Upper lobe of left lung (tissue), 6 donors: ENCODE measurements at regions not wholly inside any gene's neighbourhood (a gene's known extent, or its start where the extent isn't known, plus 50 kb on each side); places are given as distances from the start of the nearest gene placed in this dataset.

ENCODE experiments used
- ATAC-seq, 2 donors: fragments of 200-7000 bp; cut with Tn5 transposase; one replicate each; pipeline ENCODE4 v1.9.1; 2022; ENCODE audit warnings: mild to moderate bottlenecking in 2 of 2, moderate library complexity in 2 of 2; ENCODE audit not compliant: low FRiP score in 2 of 2
- DNase-seq, 2 donors: peaks; one replicate each; pipeline ENCODE4 v3.0.0-alpha.2; 2019 to 2020
- H3K27ac ChIP-seq, 4 donors: fragments of 200-600 bp; sonication (generic); one replicate each; pipeline ENCODE4 v1.5.1; 2016 to 2019
- H3K27me3 ChIP-seq, 4 donors: fragments of 200-600 bp; sonication (generic); one replicate each; pipeline ENCODE4 v1.5.1; 2017 to 2019
- H3K36me3 ChIP-seq, 4 donors: fragments of 200-600 bp; sonication (generic); one replicate each; pipeline ENCODE4 v1.5.1; 2016 to 2019
- H3K4me1 ChIP-seq, 4 donors: fragments of 200-600 bp; sonication (generic); one replicate each; pipeline ENCODE4 v1.5.1; 2018 to 2019
- H3K4me3 ChIP-seq, 4 donors: fragments of 200-600 bp; sonication (generic); one replicate each; pipeline ENCODE4 v1.5.1; 2017 to 2019; ENCODE audit warnings: mild to moderate bottlenecking in 2 of 4, moderate library complexity in 1 of 4
- H3K9me3 ChIP-seq, 4 donors: fragments of 200-600 bp; sonication (generic); one replicate each; pipeline ENCODE4 v1.5.1; 2018 to 2019
- EP300 ChIP-seq, 4 donors: sonication (generic); formaldehyde crosslinking; IDR thresholded peaks; one replicate each; pipeline ENCODE4 v1.5.1; 2017; ENCODE audit warnings: antibody characterized with exemption in 4 of 4, control low read depth in 2 of 4
- POLR2A ChIP-seq, 4 donors: fragments of 450-650 bp; IDR thresholded peaks; one replicate each; pipeline ENCODE4 v1.5.1; 2016 to 2017; ENCODE audit warnings: antibody characterized with exemption in 4 of 4, mild to moderate bottlenecking in 2 of 4
- POLR2AphosphoS5 ChIP-seq, 2 donors: sonication (generic); formaldehyde crosslinking; IDR thresholded peaks; one replicate each; pipeline ENCODE4 v1.5.1; 2017; ENCODE audit warnings: antibody characterized with exemption in 2 of 2
- WGBS, 2 donors: methylation state at CpG; one replicate each; pipeline ENCODE4 v1.1.5; 2017 to 2018; 5-methylcytosine and 5-hydroxymethylcytosine counted together
- TF ChIP-seq, protein P1 (sequence below), 6 experiments: fragments of 450-650 bp in 4 of 6; fragments of 200-600 bp in 2 of 6; sonication (generic) in 2 of 6; IDR thresholded peaks; one replicate each; pipeline ENCODE4 v1.5.1; 2016 to 2019; ENCODE audit warnings: antibody characterized with exemption in 6 of 6
- donor health status: DM: no; HTN: no; CAD: no; lungs with moderate emphysema.
- donor health status: DM: no; HTN: yes; CAD: no; lungs with severe emphysema.

DNA sequence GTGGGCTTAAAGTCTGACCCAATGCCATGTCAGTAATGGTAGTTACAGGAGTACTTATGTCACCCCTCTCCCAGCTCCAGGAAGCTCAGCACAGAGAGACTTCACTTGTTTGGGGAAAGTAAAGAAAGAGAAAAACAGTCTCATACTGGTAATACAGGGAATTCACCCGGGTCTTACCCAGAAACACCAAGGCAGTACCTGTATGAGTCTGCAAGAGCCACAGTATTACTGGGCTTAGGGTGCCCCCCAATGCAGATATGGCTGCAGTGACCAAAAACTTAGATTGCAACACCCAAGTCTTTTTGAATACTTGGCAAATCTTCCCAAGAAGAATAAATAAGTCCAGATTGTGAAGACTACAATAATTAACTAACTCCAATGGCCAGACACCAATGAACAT, 622.1 kb downstream of the IGSF11 start:
- TF ChIP-seq, protein P1, sequence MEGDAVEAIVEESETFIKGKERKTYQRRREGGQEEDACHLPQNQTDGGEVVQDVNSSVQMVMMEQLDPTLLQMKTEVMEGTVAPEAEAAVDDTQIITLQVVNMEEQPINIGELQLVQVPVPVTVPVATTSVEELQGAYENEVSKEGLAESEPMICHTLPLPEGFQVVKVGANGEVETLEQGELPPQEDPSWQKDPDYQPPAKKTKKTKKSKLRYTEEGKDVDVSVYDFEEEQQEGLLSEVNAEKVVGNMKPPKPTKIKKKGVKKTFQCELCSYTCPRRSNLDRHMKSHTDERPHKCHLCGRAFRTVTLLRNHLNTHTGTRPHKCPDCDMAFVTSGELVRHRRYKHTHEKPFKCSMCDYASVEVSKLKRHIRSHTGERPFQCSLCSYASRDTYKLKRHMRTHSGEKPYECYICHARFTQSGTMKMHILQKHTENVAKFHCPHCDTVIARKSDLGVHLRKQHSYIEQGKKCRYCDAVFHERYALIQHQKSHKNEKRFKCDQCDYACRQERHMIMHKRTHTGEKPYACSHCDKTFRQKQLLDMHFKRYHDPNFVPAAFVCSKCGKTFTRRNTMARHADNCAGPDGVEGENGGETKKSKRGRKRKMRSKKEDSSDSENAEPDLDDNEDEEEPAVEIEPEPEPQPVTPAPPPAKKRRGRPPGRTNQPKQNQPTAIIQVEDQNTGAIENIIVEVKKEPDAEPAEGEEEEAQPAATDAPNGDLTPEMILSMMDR (IDR thresholded peaks at IDR 0.05): no peak
- TF ChIP-seq EP300 (IDR thresholded peaks at IDR 0.05) (no peak), POLR2A (IDR thresholded peaks at IDR 0.05) (no peak), POLR2AphosphoS5 (IDR thresholded peaks at IDR 0.05) (no peak)
- 88 to 93% methylated on average over 1 of the region's 1 CpG for WGBS, 2 donors

DNA sequence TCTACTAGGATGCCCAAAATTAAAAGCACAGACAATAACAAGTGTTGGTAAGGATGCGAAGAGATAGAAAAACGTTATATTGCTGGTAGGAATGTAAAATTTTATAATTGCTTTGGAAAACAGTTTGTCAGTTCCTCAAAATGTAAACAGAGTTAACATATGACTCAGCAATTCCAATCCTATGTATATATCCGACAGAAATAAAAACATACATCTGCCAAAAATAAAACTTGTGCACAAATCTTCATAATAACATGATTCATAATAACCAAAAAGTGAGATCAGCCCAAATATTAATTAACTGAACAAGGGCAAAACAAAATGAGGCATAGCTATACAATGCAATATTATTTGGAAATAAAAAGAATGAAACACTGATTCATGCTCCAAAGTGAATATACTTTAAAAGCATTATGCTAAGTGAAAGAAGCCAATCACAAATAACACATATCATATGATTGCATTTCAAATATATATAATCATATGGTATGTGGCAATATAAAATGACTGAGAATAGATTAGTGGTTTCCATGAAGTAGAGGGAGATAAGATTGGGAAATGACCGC, 609.3 kb downstream of the IGSF11 start:
- Histone ChIP-seq H3K27ac (no peak overlapping the region), H3K4me3 (no peak overlapping the region), H3K36me3 (no peaks in the 10 kb centered on the region), H3K4me1 (no peaks in the 10 kb centered on the region), H3K27me3 (no peaks in the 10 kb centered on the region), H3K9me3 (no peaks in the 10 kb centered on the region)
- WGBS, 2 donors: 39 to 61% methylated on average over 4 of the region's 4 CpGs
- ATAC-seq: no peak
- no peak for DNase-seq
- TF ChIP-seq EP300 (IDR thresholded peaks at IDR 0.05) (no peak), POLR2AphosphoS5 (IDR thresholded peaks at IDR 0.05) (no peak), POLR2A (IDR thresholded peaks at IDR 0.05) (no peak)
- TF ChIP-seq, protein P1 (IDR thresholded peaks at IDR 0.05): no peak

More for the DNA sequence above, 622.1 kb downstream of the IGSF11 start:
- DNase-seq: no peak
- Histone ChIP-seq H3K27me3 (no peaks in the 10 kb centered on the region), H3K27ac (no peak overlapping the region), H3K9me3 (no peaks in the 10 kb centered on the region), H3K4me3 (no peak overlapping the region), H3K36me3 (no peaks in the 10 kb centered on the region), H3K4me1 (no peaks in the 10 kb centered on the region)
- ATAC-seq: no peak

DNA sequence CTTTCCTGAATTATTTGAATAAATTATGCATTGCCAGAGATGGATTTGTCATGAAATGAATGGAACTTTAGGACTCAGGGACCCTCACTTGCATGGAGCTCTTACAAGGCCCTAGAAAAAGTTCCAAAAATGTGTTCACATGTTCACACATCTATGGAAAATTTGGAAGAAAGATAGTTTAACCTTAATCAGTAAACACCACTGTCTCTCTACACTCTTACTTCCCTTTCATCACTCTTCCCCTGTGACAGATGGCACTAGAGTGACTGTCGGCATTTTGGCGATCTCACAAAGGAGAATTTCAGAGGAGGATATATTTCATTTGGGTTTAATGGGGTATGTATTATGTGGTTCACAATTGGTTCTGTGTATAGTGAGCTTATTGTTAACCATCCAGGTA, 600.8 kb downstream of the IGSF11 start:
- TF ChIP-seq POLR2AphosphoS5 (IDR thresholded peaks at IDR 0.05) (no peak), POLR2A (IDR thresholded peaks at IDR 0.05) (no peak), EP300 (IDR thresholded peaks at IDR 0.05) (no peak)
- TF ChIP-seq, protein P1 (IDR thresholded peaks at IDR 0.05): no peak
- H3K27me3 ChIP-seq: no peaks in the 10 kb centered on the region
- 61 to 62% methylated on average over 2 of the region's 2 CpGs for WGBS, 2 donors

DNA sequence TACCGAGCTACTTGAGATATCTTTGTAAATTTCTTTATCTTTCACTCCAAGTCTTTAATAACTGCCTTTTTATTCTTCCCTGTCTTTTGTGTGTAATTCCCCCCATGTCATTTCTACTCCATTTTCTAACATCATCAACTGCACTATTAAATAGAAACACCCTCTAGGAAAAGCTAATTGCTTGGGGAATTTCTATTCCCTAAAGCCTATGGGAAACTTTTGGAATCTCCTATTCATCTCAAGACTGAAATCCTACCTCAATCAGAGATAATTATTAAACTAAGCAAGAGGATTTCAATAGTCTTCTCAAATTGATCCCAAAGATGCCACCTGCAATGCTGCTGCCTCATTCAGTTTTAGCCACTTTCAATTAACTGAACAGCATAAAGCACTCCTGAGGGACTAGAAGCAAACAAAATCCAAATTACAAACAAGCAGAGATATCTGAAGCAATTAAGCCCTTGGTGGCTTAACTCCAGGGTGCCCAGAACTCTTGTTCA, 598.7 kb downstream of the IGSF11 start:
- TF ChIP-seq POLR2AphosphoS5 (IDR thresholded peaks at IDR 0.05) (no peak), POLR2A (IDR thresholded peaks at IDR 0.05) (no peak), EP300 (IDR thresholded peaks at IDR 0.05) (no peak)
- TF ChIP-seq, protein P1 (IDR thresholded peaks at IDR 0.05): no peak
- no peak overlapping the region for H3K4me3 ChIP-seq
- H3K36me3 ChIP-seq: no peaks in the 10 kb centered on the region
- H3K27ac ChIP-seq: no peak overlapping the region
- DNase-seq (no peak), ATAC-seq (no peak)
- 79 to 83% methylated on average over 1 of the region's 1 CpG for WGBS, 2 donors
- no peaks in the 10 kb centered on the region for H3K4me1 ChIP-seq
- no peaks in the 10 kb centered on the region for H3K27me3 ChIP-seq
- H3K9me3 ChIP-seq: no peaks in the 10 kb centered on the region

More for the DNA sequence above, 600.8 kb downstream of the IGSF11 start:
- no peaks in the 10 kb centered on the region for H3K36me3 ChIP-seq
- H3K4me1 ChIP-seq: no peaks in the 10 kb centered on the region
- H3K4me3 ChIP-seq: no peak overlapping the region
- DNase-seq: no peak
- ATAC-seq: no peak
- H3K9me3 ChIP-seq: no peaks in the 10 kb centered on the region
- H3K27ac ChIP-seq: no peak overlapping the region

DNA sequence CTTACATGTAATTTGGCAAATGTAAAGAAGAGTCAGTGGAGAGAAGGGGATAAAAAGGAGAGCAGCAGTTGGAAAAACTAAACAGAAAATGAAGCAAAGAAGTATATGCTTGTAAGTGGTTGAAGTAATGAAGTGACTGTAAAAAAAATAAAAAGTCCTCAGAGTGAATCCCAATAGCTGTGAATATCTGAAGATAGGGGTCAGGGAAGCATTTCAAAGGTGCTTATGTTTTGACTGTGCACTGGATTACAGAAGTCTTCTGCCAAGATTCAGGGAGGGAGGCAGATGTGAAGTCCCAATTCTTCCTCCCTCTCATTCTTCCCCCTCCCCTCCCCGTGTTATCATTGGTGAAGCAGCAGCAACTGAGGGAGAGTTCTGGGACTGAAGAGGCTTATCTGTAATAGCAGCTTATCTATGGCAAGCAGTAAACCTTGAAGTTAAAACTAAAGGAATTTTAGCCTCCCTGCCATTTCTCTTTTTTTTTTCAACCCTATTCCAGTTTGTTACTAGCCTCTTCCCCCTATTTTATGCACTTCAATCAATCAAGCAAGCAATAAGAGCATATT, 597.9 kb downstream of the IGSF11 start:
- 13 to 19% methylated on average over 1 of the region's 1 CpG for whole genome bisulfite sequencing, 2 donors
- Histone ChIP-seq H3K36me3 (no peaks in the 10 kb centered on the region), H3K9me3 (no peaks in the 10 kb centered on the region), H3K4me3 (no peak overlapping the region), H3K27ac (no peak overlapping the region), H3K27me3 (no peaks in the 10 kb centered on the region), H3K4me1 (no peaks in the 10 kb centered on the region)
- ATAC-seq (no peak), DNase-seq (no peak)
- TF ChIP-seq, protein P1 (IDR thresholded peaks at IDR 0.05): no peak
- no peak for TF ChIP-seq EP300 (IDR thresholded peaks at IDR 0.05)
- TF ChIP-seq POLR2A (IDR thresholded peaks at IDR 0.05): no peak
- no peak for TF ChIP-seq POLR2AphosphoS5 (IDR thresholded peaks at IDR 0.05)
